ENCODE measurements at regions not wholly inside any gene's neighbourhood (a gene's known extent, or its start where the extent isn't known, plus 50 kb on each side); places are given as distances from the start of the nearest gene placed in this dataset.

DNA sequence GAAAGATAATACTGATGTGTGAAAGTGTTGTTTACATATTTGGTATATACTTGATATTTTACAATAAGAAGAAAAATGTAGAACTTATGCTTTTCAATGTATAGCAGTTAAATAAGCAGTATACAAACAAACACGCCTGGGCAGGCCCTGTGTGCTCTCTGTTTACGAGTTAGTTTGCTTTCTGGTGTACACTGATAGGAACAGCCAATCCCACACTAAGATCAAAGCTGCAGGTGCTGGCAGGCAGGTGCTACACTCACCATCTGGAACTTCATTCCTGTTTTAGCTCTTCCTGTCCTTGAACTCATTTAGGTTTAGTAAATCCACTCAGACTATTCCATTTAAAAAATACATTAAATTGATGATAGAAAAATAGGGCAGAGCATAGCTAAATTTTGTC is 614.7 kb upstream of the ST8SIA4 start:
- no peak overlapping the region for H3K4me3 ChIP-seq (ENCODE audit: control insufficient read depth, low read depth, low read length)
- DNase-seq (ENCODE audit: low read depth), result no peak
- TF ChIP-seq, protein P1, sequence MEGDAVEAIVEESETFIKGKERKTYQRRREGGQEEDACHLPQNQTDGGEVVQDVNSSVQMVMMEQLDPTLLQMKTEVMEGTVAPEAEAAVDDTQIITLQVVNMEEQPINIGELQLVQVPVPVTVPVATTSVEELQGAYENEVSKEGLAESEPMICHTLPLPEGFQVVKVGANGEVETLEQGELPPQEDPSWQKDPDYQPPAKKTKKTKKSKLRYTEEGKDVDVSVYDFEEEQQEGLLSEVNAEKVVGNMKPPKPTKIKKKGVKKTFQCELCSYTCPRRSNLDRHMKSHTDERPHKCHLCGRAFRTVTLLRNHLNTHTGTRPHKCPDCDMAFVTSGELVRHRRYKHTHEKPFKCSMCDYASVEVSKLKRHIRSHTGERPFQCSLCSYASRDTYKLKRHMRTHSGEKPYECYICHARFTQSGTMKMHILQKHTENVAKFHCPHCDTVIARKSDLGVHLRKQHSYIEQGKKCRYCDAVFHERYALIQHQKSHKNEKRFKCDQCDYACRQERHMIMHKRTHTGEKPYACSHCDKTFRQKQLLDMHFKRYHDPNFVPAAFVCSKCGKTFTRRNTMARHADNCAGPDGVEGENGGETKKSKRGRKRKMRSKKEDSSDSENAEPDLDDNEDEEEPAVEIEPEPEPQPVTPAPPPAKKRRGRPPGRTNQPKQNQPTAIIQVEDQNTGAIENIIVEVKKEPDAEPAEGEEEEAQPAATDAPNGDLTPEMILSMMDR (IDR thresholded peaks at IDR 0.05; ENCODE audit: control insufficient read depth, insufficient read depth, low read depth, low read length, missing control alignments), result no peak

- no peak overlapping the region for H3K4me3 ChIP-seq (ENCODE audit: control insufficient read depth, low read depth, low read length)
- DNase-seq (ENCODE audit: low read depth), result no peak
- TF ChIP-seq, protein P1 (IDR thresholded peaks at IDR 0.05; ENCODE audit: control insufficient read depth, insufficient read depth, low read depth, low read length, missing control alignments), result no peak
These were observed 612.6 kb upstream of the ST8SIA4 start for GRCh38 chr5:101515721-101516120.

DNA sequence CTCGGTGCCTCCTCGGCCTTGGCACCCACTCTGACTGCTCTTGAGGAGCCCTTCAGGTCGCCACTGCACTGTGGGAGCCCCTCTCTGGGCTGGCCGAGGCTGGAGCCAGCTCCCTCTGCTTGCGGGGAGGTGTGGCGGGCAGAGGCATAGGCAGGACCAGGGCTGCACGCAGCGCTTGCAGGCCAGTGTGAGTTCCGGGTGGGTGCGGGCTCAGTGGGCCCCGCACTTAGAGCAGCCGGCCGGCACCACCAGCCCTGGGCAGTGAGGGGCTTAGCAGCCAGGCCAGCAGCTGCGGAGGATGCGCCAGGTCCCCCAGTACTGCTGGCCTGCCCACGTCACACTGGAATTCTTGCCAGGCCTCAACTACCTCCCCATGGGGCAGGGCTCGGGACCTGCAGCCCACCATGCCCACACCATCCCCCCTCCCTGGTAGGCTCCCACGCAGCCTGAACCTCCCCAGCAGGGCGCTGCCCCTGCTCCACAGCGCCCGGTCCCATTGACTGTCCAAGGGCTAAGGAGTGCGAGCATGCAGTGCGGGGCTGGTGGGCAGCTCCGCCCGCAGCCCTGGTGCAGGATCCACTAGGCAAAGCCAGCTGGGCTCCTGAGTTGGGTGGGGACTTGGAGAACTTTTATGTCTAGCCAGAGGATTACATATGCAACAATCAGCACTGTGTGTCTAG is 602.9 kb upstream of the ST8SIA4 start:
- H3K4me3 ChIP-seq (ENCODE audit: control insufficient read depth, low read depth, low read length), result no peak overlapping the region
- TF ChIP-seq, protein P1 (IDR thresholded peaks at IDR 0.05; ENCODE audit: control insufficient read depth, insufficient read depth, low read depth, low read length, missing control alignments), result no peak
- no peak for DNase-seq (ENCODE audit: low read depth)

DNA sequence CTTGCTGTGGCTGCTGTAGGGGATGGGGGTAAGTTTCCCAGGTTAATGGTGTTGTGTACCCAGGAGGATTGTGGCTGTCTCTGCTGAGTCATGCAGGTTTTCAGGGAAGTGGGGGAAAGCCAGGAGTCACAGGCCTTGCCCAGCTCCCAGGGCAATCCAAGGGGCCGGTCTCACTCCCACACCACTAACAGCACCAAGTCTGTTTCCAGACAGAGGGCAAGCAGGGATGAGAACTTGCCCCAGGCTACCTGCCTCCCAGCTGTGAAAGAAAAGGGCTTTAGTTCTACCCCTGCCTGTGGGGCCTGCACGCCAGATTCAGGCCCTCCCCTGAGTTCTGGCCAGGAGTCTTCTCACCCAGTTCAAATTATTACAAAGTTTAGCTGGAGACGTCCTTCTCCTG is 579.8 kb upstream of the ST8SIA4 start:
- TF ChIP-seq, protein P1 (IDR thresholded peaks at IDR 0.05; ENCODE audit: control insufficient read depth, insufficient read depth, low read depth, low read length, missing control alignments), result no peak
- DNase-seq (ENCODE audit: low read depth), result no peak
- H3K4me3 ChIP-seq (ENCODE audit: control insufficient read depth, low read depth, low read length), result no peak overlapping the region

GRCh38 chr5:101473483-101473882 is 570.4 kb upstream of the ST8SIA4 start:
- H3K4me3 ChIP-seq (ENCODE audit: control insufficient read depth, low read depth, low read length), result no peak overlapping the region
- DNase-seq (ENCODE audit: low read depth), result no peak
- TF ChIP-seq, protein P1 (IDR thresholded peaks at IDR 0.05; ENCODE audit: control insufficient read depth, insufficient read depth, low read depth, low read length, missing control alignments), result no peak

- TF ChIP-seq, protein P1 (IDR thresholded peaks at IDR 0.05; ENCODE audit: control insufficient read depth, insufficient read depth, low read depth, low read length, missing control alignments), result no peak
- H3K4me3 ChIP-seq (ENCODE audit: control insufficient read depth, low read depth, low read length), result no peak overlapping the region
- no peak for DNase-seq (ENCODE audit: low read depth)
These were observed 558.4 kb upstream of the ST8SIA4 start for GRCh38 chr5:101461455-101461854.

Measured in AG09309 (cell line).